ENCODE measurements at regions not wholly inside any gene's neighbourhood (a gene's known extent, or its start where the extent isn't known, plus 50 kb on each side); places are given as distances from the start of the nearest gene placed in this dataset.
"Not testable (repeated sequence)": the region's sequence is repeated elsewhere in the genome, so short reads cannot be mapped to it uniquely, and the experiment has no call there.

GRCh38 chr2:16071039-16071864 is 130.9 kb downstream of the MYCN start:
- no peaks in the 10 kb centered on the region for H3K36me3 Mint-ChIP-seq
- H3K27ac Mint-ChIP-seq, result no peak overlapping the region
- H3K9me3 Mint-ChIP-seq, result no peaks in the 10 kb centered on the region
- DNase-seq (ENCODE audit: low spot score) (no peak), ATAC-seq (no peak)
- no peaks in the 10 kb centered on the region for H3K27me3 Mint-ChIP-seq
- no peaks in the 10 kb centered on the region for H3K4me1 Mint-ChIP-seq (ENCODE audit: low read depth in 2 of 2)
- H3K4me3 Mint-ChIP-seq, result no peak overlapping the region

- Mint-ChIP-seq H3K27me3 (no peaks in the 10 kb centered on the region), H3K4me3 (no peak overlapping the region), H3K9me3 (no peaks in the 10 kb centered on the region), H3K27ac (no peak overlapping the region), H3K4me1 (ENCODE audit: low read depth in 2 of 2) (no peaks in the 10 kb centered on the region), H3K36me3 (no peaks in the 10 kb centered on the region)
- ATAC-seq (peak in 1 of 2 donors; percentile 16), DNase-seq (ENCODE audit: low spot score) (no peak)
Observed at GRCh38 chr2:16070648-16070971, 130.3 kb downstream of the MYCN start.

- H3K4me1 Mint-ChIP-seq (ENCODE audit: low read depth in 2 of 2), result no peaks in the 10 kb centered on the region
- no peaks in the 10 kb centered on the region for H3K36me3 Mint-ChIP-seq
- no peak overlapping the region for H3K27ac Mint-ChIP-seq
- ATAC-seq (no peak), DNase-seq (ENCODE audit: low spot score) (no peak)
- H3K9me3 Mint-ChIP-seq, result no peaks in the 10 kb centered on the region
- no peak overlapping the region for H3K4me3 Mint-ChIP-seq
- no peaks in the 10 kb centered on the region for H3K27me3 Mint-ChIP-seq
Observed at GRCh38 chr2:16069933-16070647, 129.7 kb downstream of the MYCN start.

GRCh38 chr2:16069663-16069932 is 129.2 kb downstream of the MYCN start:
- no peak for DNase-seq (ENCODE audit: low spot score)
- Mint-ChIP-seq H3K27me3 (no peaks in the 10 kb centered on the region), H3K4me3 (no peak overlapping the region), H3K36me3 (no peaks in the 10 kb centered on the region), H3K27ac (no peak overlapping the region), H3K4me1 (ENCODE audit: low read depth in 2 of 2) (no peaks in the 10 kb centered on the region), H3K9me3 (no peaks in the 10 kb centered on the region)
- no peak for ATAC-seq

GRCh38 chr2:16068552-16068940 is 128.2 kb downstream of the MYCN start:
- DNase-seq (ENCODE audit: low spot score) (no peak), ATAC-seq (no peak)
- Mint-ChIP-seq H3K4me3 (no peak overlapping the region), H3K36me3 (peaks cover 7% of the 10 kb centered on the region), H3K27me3 (no peaks in the 10 kb centered on the region), H3K9me3 (no peaks in the 10 kb centered on the region), H3K4me1 (ENCODE audit: low read depth in 2 of 2) (no peaks in the 10 kb centered on the region), H3K27ac (no peak overlapping the region)

GRCh38 chr2:16067866-16068551 is 127.7 kb downstream of the MYCN start:
- no peak for ATAC-seq
- DNase-seq (ENCODE audit: low spot score), result no peak
- Mint-ChIP-seq H3K9me3 (no peaks in the 10 kb centered on the region), H3K4me1 (ENCODE audit: low read depth in 2 of 2) (no peaks in the 10 kb centered on the region), H3K27ac (no peak overlapping the region), H3K27me3 (no peaks in the 10 kb centered on the region), H3K36me3 (peaks cover 7% of the 10 kb centered on the region), H3K4me3 (no peak overlapping the region)

GRCh38 chr2:16067444-16067843 is 127.1 kb downstream of the MYCN start:
- H3K9me3 Mint-ChIP-seq, result no peaks in the 10 kb centered on the region
- H3K4me3 Mint-ChIP-seq, result no peak overlapping the region
- no peak for ATAC-seq
- H3K27me3 Mint-ChIP-seq, result no peaks in the 10 kb centered on the region
- DNase-seq (ENCODE audit: low spot score), result no peak
- peaks cover 7% of the 10 kb centered on the region for H3K36me3 Mint-ChIP-seq
- no peaks in the 10 kb centered on the region for H3K4me1 Mint-ChIP-seq (ENCODE audit: low read depth in 2 of 2)
- H3K27ac Mint-ChIP-seq, result no peak overlapping the region

GRCh38 chr2:16067037-16067406 is 126.7 kb downstream of the MYCN start:
- Mint-ChIP-seq H3K4me1 (ENCODE audit: low read depth in 2 of 2) (no peaks in the 10 kb centered on the region), H3K27me3 (no peaks in the 10 kb centered on the region), H3K9me3 (no peaks in the 10 kb centered on the region), H3K36me3 (peaks cover 7% of the 10 kb centered on the region), H3K4me3 (no peak overlapping the region), H3K27ac (no peak overlapping the region)
- DNase-seq (ENCODE audit: low spot score) (no peak), ATAC-seq (no peak)

- no peak for ATAC-seq
- H3K9me3 Mint-ChIP-seq, result no peaks in the 10 kb centered on the region
- H3K4me1 Mint-ChIP-seq (ENCODE audit: low read depth in 2 of 2), result no peaks in the 10 kb centered on the region
- peaks cover 7% of the 10 kb centered on the region for H3K36me3 Mint-ChIP-seq
- no peak for DNase-seq (ENCODE audit: low spot score)
- no peaks in the 10 kb centered on the region for H3K27me3 Mint-ChIP-seq
- H3K27ac Mint-ChIP-seq, result no peak overlapping the region
- no peak overlapping the region for H3K4me3 Mint-ChIP-seq
Observed at GRCh38 chr2:16066261-16067036, 126.1 kb downstream of the MYCN start.

- not testable (repeated sequence) for H3K27ac Mint-ChIP-seq; DNase-seq (ENCODE audit: low spot score); H3K4me1 Mint-ChIP-seq (ENCODE audit: low read depth in 2 of 2); H3K4me3 Mint-ChIP-seq; H3K27me3 Mint-ChIP-seq; ATAC-seq; H3K9me3 Mint-ChIP-seq; H3K36me3 Mint-ChIP-seq
Observed at GRCh38 chr2:16065272-16066069, 125.1 kb downstream of the MYCN start.

- no peaks in the 10 kb centered on the region for H3K4me1 Mint-ChIP-seq (ENCODE audit: low read depth in 2 of 2)
- H3K36me3 Mint-ChIP-seq, result peaks cover 7% of the 10 kb centered on the region
- H3K27me3 Mint-ChIP-seq, result peaks cover 0 to 2% of the 10 kb centered on the region in 2 donors
- no peak overlapping the region for H3K4me3 Mint-ChIP-seq
- H3K27ac Mint-ChIP-seq, result no peak overlapping the region
- ATAC-seq, result no peak
- DNase-seq (ENCODE audit: low spot score), result no peak
- H3K9me3 Mint-ChIP-seq, result no peaks in the 10 kb centered on the region
Observed at GRCh38 chr2:16064745-16065144, 124.4 kb downstream of the MYCN start.

- H3K27ac Mint-ChIP-seq, result no peak overlapping the region
- H3K36me3 Mint-ChIP-seq, result peaks cover 7% of the 10 kb centered on the region
- H3K4me3 Mint-ChIP-seq, result no peak overlapping the region
- H3K9me3 Mint-ChIP-seq, result no peaks in the 10 kb centered on the region
- peaks cover 0 to 2% of the 10 kb centered on the region in 2 donors for H3K27me3 Mint-ChIP-seq
- DNase-seq (ENCODE audit: low spot score), result no peak
- no peak for ATAC-seq
- no peaks in the 10 kb centered on the region for H3K4me1 Mint-ChIP-seq (ENCODE audit: low read depth in 2 of 2)
Observed at GRCh38 chr2:16063955-16064633, 123.7 kb downstream of the MYCN start.
